Stimulated activated CD4-positive, alpha-beta T cell treated with anti-CD3 and anti-CD28 coated beads, Interleukin-1b, Interleukin-23, amount 100 ng/mL, for 48 hours (primary cell): ENCODE measurements at regions not wholly inside any gene's neighbourhood (a gene's known extent, or its start where the extent isn't known, plus 50 kb on each side); places are given as distances from the start of the nearest gene placed in this dataset.
"Not testable (repeated sequence)": the region's sequence is repeated elsewhere in the genome, so short reads cannot be mapped to it uniquely, and the experiment has no call there.

Experiments
- DNase-seq: peaks from one replicate; pipeline ENCODE4 v3.0.0-alpha.2; 2020

GRCh38 chr2:192536922-192537624 is 342.3 kb upstream of the TMEFF2 start:
- no peak for DNase-seq

- no peak for DNase-seq
Observed at GRCh38 chr2:192535956-192536921, 341.5 kb upstream of the TMEFF2 start.

GRCh38 chr2:192534072-192534471 is 339.3 kb upstream of the TMEFF2 start:
- no peak for DNase-seq

- DNase-seq, result not testable (repeated sequence)
Observed at GRCh38 chr2:192524642-192525251, 330.0 kb upstream of the TMEFF2 start.

GRCh38 chr2:192524214-192524613 is 329.5 kb upstream of the TMEFF2 start:
- DNase-seq, result not testable (repeated sequence)

- DNase-seq, result no peak
Observed at GRCh38 chr2:192515937-192516336, 321.2 kb upstream of the TMEFF2 start.

GRCh38 chr2:192513575-192513974 is 318.8 kb upstream of the TMEFF2 start:
- DNase-seq, result no peak

GRCh38 chr2:192507836-192508450 is 313.2 kb upstream of the TMEFF2 start:
- DNase-seq, result not testable (repeated sequence)

GRCh38 chr2:192500550-192501200 is 305.9 kb upstream of the TMEFF2 start:
- DNase-seq, result peak; percentile 51

- no peak for DNase-seq
Observed at GRCh38 chr2:192499476-192499875, 304.7 kb upstream of the TMEFF2 start.

GRCh38 chr2:192498747-192499146 is 304.0 kb upstream of the TMEFF2 start:
- DNase-seq, result no peak

GRCh38 chr2:192488158-192488557 is 293.4 kb upstream of the TMEFF2 start:
- DNase-seq, result not testable (repeated sequence)

- no peak for DNase-seq
Observed at GRCh38 chr2:192487636-192488035, 292.9 kb upstream of the TMEFF2 start.

- DNase-seq, result no peak
Observed at GRCh38 chr2:192484903-192485302, 290.2 kb upstream of the TMEFF2 start.

GRCh38 chr2:192480984-192481383 is 286.3 kb upstream of the TMEFF2 start:
- no peak for DNase-seq

GRCh38 chr2:192473331-192473730 is 278.6 kb upstream of the TMEFF2 start:
- DNase-seq, result no peak

GRCh38 chr2:192471982-192472381 is 277.2 kb upstream of the TMEFF2 start:
- no peak for DNase-seq

GRCh38 chr2:192469612-192470011 is 274.9 kb upstream of the TMEFF2 start:
- no peak for DNase-seq

GRCh38 chr2:192467953-192468660 is 273.4 kb upstream of the TMEFF2 start:
- DNase-seq, result no peak

- DNase-seq, result no peak
Observed at GRCh38 chr2:192465141-192465540, 270.4 kb upstream of the TMEFF2 start.

GRCh38 chr2:192459422-192459821 is 264.7 kb upstream of the TMEFF2 start:
- DNase-seq, result no peak

GRCh38 chr2:192448881-192449280 is 254.1 kb upstream of the TMEFF2 start:
- no peak for DNase-seq
